ENCODE measurements at regions not wholly inside any gene's neighbourhood (a gene's known extent, or its start where the extent isn't known, plus 50 kb on each side); places are given as distances from the start of the nearest gene placed in this dataset.

DNA sequence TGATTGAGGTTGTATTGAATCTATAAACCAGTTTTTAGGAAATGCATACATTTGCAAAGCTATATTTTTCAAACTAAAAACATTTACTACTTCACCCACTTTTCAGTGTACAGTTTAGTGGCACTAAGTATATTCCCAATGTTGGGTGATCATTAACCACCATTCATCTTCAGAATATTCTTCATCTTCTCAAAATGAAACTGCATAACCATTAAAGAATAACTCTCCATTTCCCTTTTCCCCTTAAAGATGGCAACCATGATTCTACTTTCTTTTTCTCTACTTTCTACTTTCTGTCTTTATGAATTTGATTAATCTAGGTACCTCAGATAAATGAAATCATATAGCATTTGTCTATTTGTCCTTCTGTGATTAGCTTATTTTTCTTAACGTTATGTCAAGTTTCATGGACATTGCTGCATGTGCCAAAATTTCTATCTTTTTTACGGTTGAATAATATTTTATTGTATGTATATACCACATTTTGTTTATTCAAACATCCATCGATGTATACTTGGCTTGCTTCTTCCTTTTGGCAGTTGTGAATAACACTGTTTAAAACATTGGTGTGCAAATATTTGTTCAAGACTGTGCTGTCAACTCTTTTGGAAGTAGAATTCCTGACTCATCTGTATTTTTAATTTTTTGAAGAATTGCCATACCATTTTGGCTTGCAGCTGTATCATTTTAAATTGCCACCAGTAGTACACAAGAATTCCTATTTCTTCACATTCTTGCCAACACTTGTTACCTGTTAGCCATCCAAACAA lies 104.9 kb downstream of the RPRM start:
- TF ChIP-seq, protein P1, sequence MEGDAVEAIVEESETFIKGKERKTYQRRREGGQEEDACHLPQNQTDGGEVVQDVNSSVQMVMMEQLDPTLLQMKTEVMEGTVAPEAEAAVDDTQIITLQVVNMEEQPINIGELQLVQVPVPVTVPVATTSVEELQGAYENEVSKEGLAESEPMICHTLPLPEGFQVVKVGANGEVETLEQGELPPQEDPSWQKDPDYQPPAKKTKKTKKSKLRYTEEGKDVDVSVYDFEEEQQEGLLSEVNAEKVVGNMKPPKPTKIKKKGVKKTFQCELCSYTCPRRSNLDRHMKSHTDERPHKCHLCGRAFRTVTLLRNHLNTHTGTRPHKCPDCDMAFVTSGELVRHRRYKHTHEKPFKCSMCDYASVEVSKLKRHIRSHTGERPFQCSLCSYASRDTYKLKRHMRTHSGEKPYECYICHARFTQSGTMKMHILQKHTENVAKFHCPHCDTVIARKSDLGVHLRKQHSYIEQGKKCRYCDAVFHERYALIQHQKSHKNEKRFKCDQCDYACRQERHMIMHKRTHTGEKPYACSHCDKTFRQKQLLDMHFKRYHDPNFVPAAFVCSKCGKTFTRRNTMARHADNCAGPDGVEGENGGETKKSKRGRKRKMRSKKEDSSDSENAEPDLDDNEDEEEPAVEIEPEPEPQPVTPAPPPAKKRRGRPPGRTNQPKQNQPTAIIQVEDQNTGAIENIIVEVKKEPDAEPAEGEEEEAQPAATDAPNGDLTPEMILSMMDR (IDR thresholded peaks at IDR 0.05): no peak
- no peak for TF ChIP-seq POLR2A (IDR thresholded peaks at IDR 0.05)
